Lower leg skin (tissue), 4 donors: ENCODE measurements at regions not wholly inside any gene's neighbourhood (a gene's known extent, or its start where the extent isn't known, plus 50 kb on each side); places are given as distances from the start of the nearest gene placed in this dataset.

Experiments used
- DNase-seq, 2 donors: peaks; one replicate each; pipeline ENCODE4 v3.0.0-alpha.2; 2019; ENCODE audit warnings: low spot score in 2 of 2
- H3K4me3 ChIP-seq: fragments of 200-600 bp; sonication (generic); 2 replicates; pipeline ENCODE4 v1.5.1; 2017; ENCODE audit warnings: mild to moderate bottlenecking, low read depth; ENCODE audit not compliant: poor library complexity, severe bottlenecking
- POLR2A ChIP-seq, 2 donors: fragments of 450-650 bp; IDR thresholded peaks; one replicate each; pipeline ENCODE4 v1.6.1; 2016 to 2017; ENCODE audit warnings: antibody characterized with exemption in 2 of 2, mild to moderate bottlenecking in 1 of 2, moderate library complexity in 1 of 2
- WGBS, 2 donors: methylation state at CpG; one replicate each; pipeline ENCODE4 v1.1.5; 2018; 5-methylcytosine and 5-hydroxymethylcytosine counted together
- intact Hi-C: fragments of 100-400 bp; cut with DNase I; formaldehyde crosslinking; loops from one replicate; pipeline ENCODE4 v1.15.0; 2023; ENCODE audit warnings: low total_unique reads
- TF ChIP-seq, protein P1 (sequence below), 3 donors: fragments of 450-650 bp; IDR thresholded peaks; one replicate each; pipeline ENCODE4 v1.5.1; 2016; ENCODE audit warnings: antibody characterized with exemption in 3 of 3, mild to moderate bottlenecking in 3 of 3, moderate library complexity in 2 of 3

DNA sequence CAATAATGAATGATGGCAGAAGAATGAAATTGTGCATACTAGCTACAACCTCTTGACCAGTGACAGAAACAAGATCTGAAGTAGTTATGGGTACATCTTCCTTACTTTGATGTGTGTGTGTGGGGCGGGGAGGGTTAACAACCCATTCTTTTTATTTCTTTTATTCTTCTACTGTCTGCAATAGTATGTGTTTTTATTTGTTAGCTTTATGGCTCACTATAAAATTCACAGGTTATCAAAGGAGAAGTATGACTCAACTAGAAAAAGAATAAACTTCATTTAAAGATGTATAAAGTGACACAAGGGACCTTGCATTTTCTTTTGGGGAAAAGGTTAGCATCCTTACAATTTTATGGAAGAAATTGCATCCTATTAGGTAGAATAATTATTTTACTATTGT, 430.5 kb downstream of the DAD1 start:
- no peak for TF ChIP-seq POLR2A (IDR thresholded peaks at IDR 0.05)
- TF ChIP-seq, protein P1, sequence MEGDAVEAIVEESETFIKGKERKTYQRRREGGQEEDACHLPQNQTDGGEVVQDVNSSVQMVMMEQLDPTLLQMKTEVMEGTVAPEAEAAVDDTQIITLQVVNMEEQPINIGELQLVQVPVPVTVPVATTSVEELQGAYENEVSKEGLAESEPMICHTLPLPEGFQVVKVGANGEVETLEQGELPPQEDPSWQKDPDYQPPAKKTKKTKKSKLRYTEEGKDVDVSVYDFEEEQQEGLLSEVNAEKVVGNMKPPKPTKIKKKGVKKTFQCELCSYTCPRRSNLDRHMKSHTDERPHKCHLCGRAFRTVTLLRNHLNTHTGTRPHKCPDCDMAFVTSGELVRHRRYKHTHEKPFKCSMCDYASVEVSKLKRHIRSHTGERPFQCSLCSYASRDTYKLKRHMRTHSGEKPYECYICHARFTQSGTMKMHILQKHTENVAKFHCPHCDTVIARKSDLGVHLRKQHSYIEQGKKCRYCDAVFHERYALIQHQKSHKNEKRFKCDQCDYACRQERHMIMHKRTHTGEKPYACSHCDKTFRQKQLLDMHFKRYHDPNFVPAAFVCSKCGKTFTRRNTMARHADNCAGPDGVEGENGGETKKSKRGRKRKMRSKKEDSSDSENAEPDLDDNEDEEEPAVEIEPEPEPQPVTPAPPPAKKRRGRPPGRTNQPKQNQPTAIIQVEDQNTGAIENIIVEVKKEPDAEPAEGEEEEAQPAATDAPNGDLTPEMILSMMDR (IDR thresholded peaks at IDR 0.05): no peak
- intact Hi-C loops: no loop called here
- H3K4me3 ChIP-seq: no peak overlapping the region
- DNase-seq: no peak
- WGBS, 2 donors: 85 to 98% methylated on average over 1 of the region's 1 CpG

DNA sequence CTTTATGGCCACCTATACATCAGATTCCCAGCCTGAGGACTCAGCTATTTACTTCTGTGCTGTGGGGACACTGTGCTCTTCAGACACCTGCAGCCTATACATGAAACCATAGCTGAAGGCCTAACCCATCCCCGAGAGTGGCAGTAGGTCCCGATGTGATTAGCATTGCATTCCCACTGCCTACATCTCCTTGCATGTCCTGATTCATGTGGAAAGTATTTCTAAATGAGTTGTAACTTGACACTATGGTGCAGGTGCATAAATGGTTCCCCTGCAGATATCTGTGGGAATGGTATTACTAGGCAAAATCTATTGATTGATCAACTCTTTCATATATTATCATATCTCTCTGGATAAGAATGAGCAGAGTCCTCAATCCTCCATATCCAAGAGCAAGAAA, 433.5 kb downstream of the DAD1 start:
- no peak for TF ChIP-seq POLR2A (IDR thresholded peaks at IDR 0.05)
- TF ChIP-seq, protein P1 (IDR thresholded peaks at IDR 0.05): no peak
- H3K4me3 ChIP-seq: no peak overlapping the region
- no peak for DNase-seq
- 42 to 57% methylated on average over 2 of the region's 2 CpGs for WGBS, 2 donors
- intact Hi-C loops: no loop called here

DNA sequence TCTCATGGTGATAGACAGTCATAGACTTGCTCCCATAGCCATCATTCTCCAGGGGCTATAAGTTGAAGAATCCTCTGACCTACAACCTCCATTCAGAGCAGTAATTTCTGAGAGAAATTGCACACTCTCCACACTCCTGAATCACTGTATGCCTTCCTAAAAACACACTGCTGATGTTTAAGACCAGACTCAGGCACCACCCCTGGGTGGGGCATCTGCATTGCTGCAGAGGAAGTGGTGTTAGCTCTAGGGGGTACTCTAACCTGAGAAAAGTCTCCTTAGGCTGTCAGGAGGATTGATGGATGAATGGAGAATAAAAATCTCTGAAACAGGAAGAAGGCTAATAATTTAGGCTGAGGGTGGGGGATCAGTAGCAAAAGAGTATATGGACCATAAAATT, 436.1 kb downstream of the DAD1 start:
- intact Hi-C loops: no loop called here
- no peak overlapping the region for H3K4me3 ChIP-seq
- DNase-seq: no peak
- TF ChIP-seq, protein P1 (IDR thresholded peaks at IDR 0.05): no peak
- no peak for TF ChIP-seq POLR2A (IDR thresholded peaks at IDR 0.05)

DNA sequence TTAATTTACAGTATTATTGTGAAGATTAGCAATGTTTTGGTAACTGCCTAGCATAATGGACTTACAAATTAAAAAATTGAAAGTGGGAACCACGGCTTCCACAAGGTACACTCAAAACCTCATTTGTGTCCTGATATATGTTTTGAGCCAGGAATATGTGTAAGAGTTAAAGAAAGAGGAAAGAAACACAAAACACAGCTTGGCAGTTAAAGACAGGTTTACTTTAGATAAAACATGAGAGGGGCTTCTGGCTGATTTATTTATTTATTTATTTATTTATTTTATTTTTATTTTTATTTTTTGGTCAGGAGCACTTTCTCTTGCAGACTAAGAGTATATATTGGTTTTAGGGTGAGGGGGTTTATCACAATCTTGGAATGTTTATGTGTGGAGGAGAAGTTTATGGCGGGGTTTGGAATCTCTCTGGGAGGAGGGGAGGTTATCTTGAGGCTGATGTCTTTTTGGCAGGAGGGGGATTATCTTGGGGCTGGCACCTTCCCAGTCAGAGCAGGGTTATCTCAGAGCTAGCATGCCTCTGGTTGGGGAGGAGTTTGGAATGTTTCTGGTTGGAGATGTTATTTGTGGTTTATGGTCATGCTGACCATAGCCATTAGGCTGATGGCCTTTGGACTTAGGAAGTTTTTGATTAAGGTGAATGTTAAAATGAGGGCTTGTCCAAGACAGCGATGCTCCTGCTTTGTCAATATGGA, 436.7 kb downstream of the DAD1 start:
- DNase-seq: no peak
- 75 to 78% methylated on average over 3 of the region's 3 CpGs for WGBS, 2 donors
- intact Hi-C loops: no loop called here
- no peak overlapping the region for H3K4me3 ChIP-seq
- TF ChIP-seq, protein P1 (IDR thresholded peaks at IDR 0.05): no peak
- no peak for TF ChIP-seq POLR2A (IDR thresholded peaks at IDR 0.05)

DNA sequence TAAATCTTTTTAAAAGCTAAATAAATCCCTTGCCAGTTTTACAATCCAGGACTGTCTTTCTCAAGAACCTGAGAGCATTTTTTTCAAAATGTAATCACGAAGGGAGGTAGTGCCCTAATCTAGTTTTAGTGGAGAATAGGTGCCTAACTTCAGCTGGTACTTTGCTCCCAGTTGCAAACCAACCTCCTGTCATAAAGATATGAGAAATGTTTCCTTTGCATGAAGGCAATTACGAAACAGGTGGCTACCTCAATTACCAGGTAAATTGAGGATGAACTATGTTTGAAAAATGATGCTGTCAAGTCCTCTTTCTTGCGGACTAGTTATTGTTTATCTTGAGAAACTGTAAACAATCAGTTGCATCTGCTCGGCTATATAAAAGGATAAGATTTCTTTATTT, 437.9 kb downstream of the DAD1 start:
- intact Hi-C loops: no loop called here
- H3K4me3 ChIP-seq: no peak overlapping the region
- TF ChIP-seq, protein P1 (IDR thresholded peaks at IDR 0.05): no peak
- no peak for TF ChIP-seq POLR2A (IDR thresholded peaks at IDR 0.05)
- WGBS, 2 donors: 80 to 83% methylated on average over 4 of the region's 4 CpGs
- DNase-seq: no peak

DNA sequence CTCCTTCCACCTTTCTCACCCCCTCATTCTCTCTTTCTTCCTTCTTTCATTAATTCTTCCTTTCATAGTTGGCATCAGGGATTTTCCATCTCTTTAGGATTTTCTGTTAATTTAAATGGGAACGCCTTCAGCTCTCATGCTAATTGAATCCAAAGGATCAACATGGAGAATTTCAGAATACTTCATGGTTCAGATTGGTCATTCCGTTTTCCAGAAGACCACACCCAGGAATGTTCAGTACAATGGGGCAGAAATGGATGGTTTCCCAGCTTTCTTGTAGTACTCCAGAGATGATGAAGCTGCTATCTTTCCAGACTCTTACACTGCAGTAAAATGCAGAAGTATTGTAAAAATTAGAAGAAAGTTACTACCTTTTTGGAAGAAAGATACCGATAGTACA, 440.0 kb downstream of the DAD1 start:
- WGBS, 2 donors: 74 to 78% methylated on average over 3 of the region's 3 CpGs
- DNase-seq: no peak
- TF ChIP-seq, protein P1 (IDR thresholded peaks at IDR 0.05): no peak
- no peak for TF ChIP-seq POLR2A (IDR thresholded peaks at IDR 0.05)
- intact Hi-C loops: no loop called here
- H3K4me3 ChIP-seq: no peak overlapping the region
